ENCODE measurements at regions not wholly inside any gene's neighbourhood (a gene's known extent, or its start where the extent isn't known, plus 50 kb on each side); places are given as distances from the start of the nearest gene placed in this dataset.

- H3K9me2 ChIP-seq (ENCODE audit: insufficient read depth, low read length) = no peaks in the 10 kb centered on the region
- TF ChIP-seq MXI1 (conservative IDR thresholded peaks at IDR 0.05; ENCODE audit: poor library complexity, severe bottlenecking) = no peak
- no peak for TF ChIP-seq POLR2AphosphoS5 (IDR thresholded peaks at IDR 0.05)
- no peak for TF ChIP-seq EZH2 (IDR thresholded peaks at IDR 0.05; ENCODE audit: borderline replicate concordance, insufficient read depth, low read length, poor library complexity, severe bottlenecking)
- TF ChIP-seq RAD21 (conservative IDR thresholded peaks at IDR 0.05) = no peak
- TF ChIP-seq, protein P1, sequence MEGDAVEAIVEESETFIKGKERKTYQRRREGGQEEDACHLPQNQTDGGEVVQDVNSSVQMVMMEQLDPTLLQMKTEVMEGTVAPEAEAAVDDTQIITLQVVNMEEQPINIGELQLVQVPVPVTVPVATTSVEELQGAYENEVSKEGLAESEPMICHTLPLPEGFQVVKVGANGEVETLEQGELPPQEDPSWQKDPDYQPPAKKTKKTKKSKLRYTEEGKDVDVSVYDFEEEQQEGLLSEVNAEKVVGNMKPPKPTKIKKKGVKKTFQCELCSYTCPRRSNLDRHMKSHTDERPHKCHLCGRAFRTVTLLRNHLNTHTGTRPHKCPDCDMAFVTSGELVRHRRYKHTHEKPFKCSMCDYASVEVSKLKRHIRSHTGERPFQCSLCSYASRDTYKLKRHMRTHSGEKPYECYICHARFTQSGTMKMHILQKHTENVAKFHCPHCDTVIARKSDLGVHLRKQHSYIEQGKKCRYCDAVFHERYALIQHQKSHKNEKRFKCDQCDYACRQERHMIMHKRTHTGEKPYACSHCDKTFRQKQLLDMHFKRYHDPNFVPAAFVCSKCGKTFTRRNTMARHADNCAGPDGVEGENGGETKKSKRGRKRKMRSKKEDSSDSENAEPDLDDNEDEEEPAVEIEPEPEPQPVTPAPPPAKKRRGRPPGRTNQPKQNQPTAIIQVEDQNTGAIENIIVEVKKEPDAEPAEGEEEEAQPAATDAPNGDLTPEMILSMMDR (IDR thresholded peaks at IDR 0.05; ENCODE audit: poor library complexity, severe bottlenecking) = no peak
- no peak for TF ChIP-seq REST (IDR thresholded peaks at IDR 0.05; ENCODE audit: borderline replicate concordance)
- no peak for TF ChIP-seq SMC3 (conservative IDR thresholded peaks at IDR 0.05; ENCODE audit: poor library complexity)
- TF ChIP-seq EP300 (conservative IDR thresholded peaks at IDR 0.05; ENCODE audit: poor library complexity, severe bottlenecking) = no peak
- no peak overlapping the region for H3K4me2 ChIP-seq (ENCODE audit: low read length)
- H3K79me2 ChIP-seq (replicated peaks; ENCODE audit: insufficient read depth, low read length) = no peaks in the 10 kb centered on the region
- no peaks in the 10 kb centered on the region for H3K36me3 ChIP-seq (ENCODE audit: insufficient read depth, low read length)
- no peak overlapping the region for H3K9ac ChIP-seq (ENCODE audit: low read length)
- no peaks in the 10 kb centered on the region for H3K27me3 ChIP-seq (ENCODE audit: insufficient read depth, low read depth, low read length)
- no peak overlapping the region for H3K27ac ChIP-seq (ENCODE audit: low read length)
- no peak overlapping the region for H3K4me3 ChIP-seq (ENCODE audit: low read length)
- no peaks in the 10 kb centered on the region for H3K9me3 ChIP-seq (ENCODE audit: low read length)
- H3F3A ChIP-seq (ENCODE audit: insufficient read depth, low read length, poor library complexity, severe bottlenecking) = no peaks in the 10 kb centered on the region
- H2AFZ ChIP-seq (ENCODE audit: low read depth, low read length) = no peak overlapping the region
- no peaks in the 10 kb centered on the region for H4K20me1 ChIP-seq (ENCODE audit: insufficient read depth)
Measured at GRCh38 chr15:36218322-36218721, 361.1 kb upstream of the CDIN1 start.

- H3K27me3 ChIP-seq (ENCODE audit: insufficient read depth, low read depth, low read length) = no peaks in the 10 kb centered on the region
- H4K20me1 ChIP-seq (ENCODE audit: insufficient read depth) = no peaks in the 10 kb centered on the region
- no peak overlapping the region for H2AFZ ChIP-seq (ENCODE audit: low read depth, low read length)
- TF ChIP-seq REST (IDR thresholded peaks at IDR 0.05; ENCODE audit: borderline replicate concordance) = no peak
- no peak for TF ChIP-seq TAF1 (IDR thresholded peaks at IDR 0.05; ENCODE audit: low read depth)
- TF ChIP-seq RAD21 (conservative IDR thresholded peaks at IDR 0.05) = no peak
- TF ChIP-seq SMC3 (conservative IDR thresholded peaks at IDR 0.05; ENCODE audit: poor library complexity) = no peak
- TF ChIP-seq POLR2AphosphoS5 (IDR thresholded peaks at IDR 0.05) = no peak
- TF ChIP-seq, protein P1 (IDR thresholded peaks at IDR 0.05; ENCODE audit: poor library complexity, severe bottlenecking) = no peak
- TF ChIP-seq MXI1 (conservative IDR thresholded peaks at IDR 0.05; ENCODE audit: poor library complexity, severe bottlenecking) = no peak
- TF ChIP-seq EP300 (conservative IDR thresholded peaks at IDR 0.05; ENCODE audit: poor library complexity, severe bottlenecking) = no peak
- TF ChIP-seq EZH2 (IDR thresholded peaks at IDR 0.05; ENCODE audit: borderline replicate concordance, insufficient read depth, low read length, poor library complexity, severe bottlenecking) = no peak
- H3K36me3 ChIP-seq (ENCODE audit: insufficient read depth, low read length) = no peaks in the 10 kb centered on the region
- H3K79me2 ChIP-seq (replicated peaks; ENCODE audit: insufficient read depth, low read length) = no peaks in the 10 kb centered on the region
- H3K9me3 ChIP-seq (ENCODE audit: low read length) = no peaks in the 10 kb centered on the region
- H3K9ac ChIP-seq (ENCODE audit: low read length) = no peak overlapping the region
- no peak overlapping the region for H3K4me2 ChIP-seq (ENCODE audit: low read length)
- H3K4me3 ChIP-seq (ENCODE audit: low read length) = no peak overlapping the region
- no peaks in the 10 kb centered on the region for H3K9me2 ChIP-seq (ENCODE audit: insufficient read depth, low read length)
- H3F3A ChIP-seq (ENCODE audit: insufficient read depth, low read length, poor library complexity, severe bottlenecking) = no peaks in the 10 kb centered on the region
- H3K27ac ChIP-seq (ENCODE audit: low read length) = no peak overlapping the region
Measured at GRCh38 chr15:36218991-36219390, 360.4 kb upstream of the CDIN1 start.

Measured in neural cell (in vitro differentiated cells).